ENCODE measurements at regions not wholly inside any gene's neighbourhood (a gene's known extent, or its start where the extent isn't known, plus 50 kb on each side); places are given as distances from the start of the nearest gene placed in this dataset.

DNA sequence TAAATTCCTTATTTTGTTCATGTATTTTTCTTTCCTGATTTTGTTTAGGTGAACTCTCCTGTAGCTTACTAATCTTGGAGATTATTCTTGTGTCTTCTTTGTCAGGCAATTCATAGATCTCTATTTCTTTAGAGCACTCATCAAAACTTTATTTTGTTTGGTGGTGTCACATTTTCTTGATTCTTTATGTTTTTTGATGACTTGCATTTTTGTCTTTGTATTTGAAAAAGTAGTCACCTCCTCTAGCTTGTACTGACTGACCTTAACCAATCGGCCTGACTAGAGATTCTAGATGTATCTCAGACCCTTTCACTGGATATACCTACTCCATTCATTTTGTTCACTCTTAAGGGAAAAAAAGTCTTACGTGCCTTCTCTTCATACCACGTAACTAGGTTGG lies 986.3 kb upstream of the LRRTM1 start (continued):
- no peak for TF ChIP-seq NR2C2 (IDR thresholded peaks at IDR 0.05; ENCODE audit: borderline replicate concordance, control insufficient read depth, insufficient read length, low read depth)
- TF ChIP-seq FOXK2 (IDR thresholded peaks at IDR 0.05), result no peak
- no peak for TF ChIP-seq USF2 (IDR thresholded peaks at IDR 0.05; ENCODE audit: borderline replicate concordance, low read depth, low read length)

- H3K9me3 ChIP-seq (replicated peaks; ENCODE audit: control insufficient read depth, insufficient read depth, low read length), result no peaks in the 10 kb centered on the region
- intact Hi-C loops (cut with micrococcal nuclease; ENCODE audit: unreplicated experiment), result no loop called here
Observed at GRCh38 chr2:81283081-81283480, 978.5 kb upstream of the LRRTM1 start.

More at GRCh38 chr2:81283081-81283480, 978.5 kb upstream of the LRRTM1 start:
- Histone ChIP-seq H2AFZ (ENCODE audit: control insufficient read depth, low read depth, low read length) (no peak overlapping the region), H3K27me3 (replicated peaks in 1 of 2; ENCODE audit: control insufficient read depth in 2 of 2, insufficient read depth in 2 of 2, low read length in 1 of 2) (no peaks in the 10 kb centered on the region), H3K9ac (ENCODE audit: control insufficient read depth, insufficient read depth, low read length) (no peak overlapping the region), H3K27ac (ENCODE audit: control insufficient read depth, insufficient read depth) (no peak overlapping the region), H4K20me1 (ENCODE audit: control insufficient read depth, insufficient read depth) (no peaks in the 10 kb centered on the region), H3K79me2 (ENCODE audit: control insufficient read depth, insufficient read depth, low read length) (no peaks in the 10 kb centered on the region), H3K4me3 (no peak overlapping the region), H3K36me3 (ENCODE audit: control insufficient read depth in 2 of 2, insufficient read depth in 2 of 2, low read length in 1 of 2) (no peaks in the 10 kb centered on the region), H3K4me1 (ENCODE audit: control insufficient read depth, insufficient read depth, low read length) (no peaks in the 10 kb centered on the region), H3K4me2 (ENCODE audit: control insufficient read depth, insufficient read depth) (no peak overlapping the region)
- FAIRE-seq, result no peak
- WGBS (ENCODE audit: insufficient coverage, insufficient replicate concordance, low lambda C conversion rate, missing lambda C conversion rate), result 67% methylated on average over 2 of the region's 2 CpGs
- TF ChIP-seq, protein P1, sequence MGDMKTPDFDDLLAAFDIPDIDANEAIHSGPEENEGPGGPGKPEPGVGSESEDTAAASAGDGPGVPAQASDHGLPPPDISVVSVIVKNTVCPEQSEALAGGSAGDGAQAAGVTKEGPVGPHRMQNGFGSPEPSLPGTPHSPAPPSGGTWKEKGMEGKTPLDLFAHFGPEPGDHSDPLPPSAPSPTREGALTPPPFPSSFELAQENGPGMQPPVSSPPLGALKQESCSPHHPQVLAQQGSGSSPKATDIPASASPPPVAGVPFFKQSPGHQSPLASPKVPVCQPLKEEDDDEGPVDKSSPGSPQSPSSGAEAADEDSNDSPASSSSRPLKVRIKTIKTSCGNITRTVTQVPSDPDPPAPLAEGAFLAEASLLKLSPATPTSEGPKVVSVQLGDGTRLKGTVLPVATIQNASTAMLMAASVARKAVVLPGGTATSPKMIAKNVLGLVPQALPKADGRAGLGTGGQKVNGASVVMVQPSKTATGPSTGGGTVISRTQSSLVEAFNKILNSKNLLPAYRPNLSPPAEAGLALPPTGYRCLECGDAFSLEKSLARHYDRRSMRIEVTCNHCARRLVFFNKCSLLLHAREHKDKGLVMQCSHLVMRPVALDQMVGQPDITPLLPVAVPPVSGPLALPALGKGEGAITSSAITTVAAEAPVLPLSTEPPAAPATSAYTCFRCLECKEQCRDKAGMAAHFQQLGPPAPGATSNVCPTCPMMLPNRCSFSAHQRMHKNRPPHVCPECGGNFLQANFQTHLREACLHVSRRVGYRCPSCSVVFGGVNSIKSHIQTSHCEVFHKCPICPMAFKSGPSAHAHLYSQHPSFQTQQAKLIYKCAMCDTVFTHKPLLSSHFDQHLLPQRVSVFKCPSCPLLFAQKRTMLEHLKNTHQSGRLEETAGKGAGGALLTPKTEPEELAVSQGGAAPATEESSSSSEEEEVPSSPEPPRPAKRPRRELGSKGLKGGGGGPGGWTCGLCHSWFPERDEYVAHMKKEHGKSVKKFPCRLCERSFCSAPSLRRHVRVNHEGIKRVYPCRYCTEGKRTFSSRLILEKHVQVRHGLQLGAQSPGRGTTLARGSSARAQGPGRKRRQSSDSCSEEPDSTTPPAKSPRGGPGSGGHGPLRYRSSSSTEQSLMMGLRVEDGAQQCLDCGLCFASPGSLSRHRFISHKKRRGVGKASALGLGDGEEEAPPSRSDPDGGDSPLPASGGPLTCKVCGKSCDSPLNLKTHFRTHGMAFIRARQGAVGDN (IDR thresholded peaks at IDR 0.05), result no peak
- TF ChIP-seq, protein P2, sequence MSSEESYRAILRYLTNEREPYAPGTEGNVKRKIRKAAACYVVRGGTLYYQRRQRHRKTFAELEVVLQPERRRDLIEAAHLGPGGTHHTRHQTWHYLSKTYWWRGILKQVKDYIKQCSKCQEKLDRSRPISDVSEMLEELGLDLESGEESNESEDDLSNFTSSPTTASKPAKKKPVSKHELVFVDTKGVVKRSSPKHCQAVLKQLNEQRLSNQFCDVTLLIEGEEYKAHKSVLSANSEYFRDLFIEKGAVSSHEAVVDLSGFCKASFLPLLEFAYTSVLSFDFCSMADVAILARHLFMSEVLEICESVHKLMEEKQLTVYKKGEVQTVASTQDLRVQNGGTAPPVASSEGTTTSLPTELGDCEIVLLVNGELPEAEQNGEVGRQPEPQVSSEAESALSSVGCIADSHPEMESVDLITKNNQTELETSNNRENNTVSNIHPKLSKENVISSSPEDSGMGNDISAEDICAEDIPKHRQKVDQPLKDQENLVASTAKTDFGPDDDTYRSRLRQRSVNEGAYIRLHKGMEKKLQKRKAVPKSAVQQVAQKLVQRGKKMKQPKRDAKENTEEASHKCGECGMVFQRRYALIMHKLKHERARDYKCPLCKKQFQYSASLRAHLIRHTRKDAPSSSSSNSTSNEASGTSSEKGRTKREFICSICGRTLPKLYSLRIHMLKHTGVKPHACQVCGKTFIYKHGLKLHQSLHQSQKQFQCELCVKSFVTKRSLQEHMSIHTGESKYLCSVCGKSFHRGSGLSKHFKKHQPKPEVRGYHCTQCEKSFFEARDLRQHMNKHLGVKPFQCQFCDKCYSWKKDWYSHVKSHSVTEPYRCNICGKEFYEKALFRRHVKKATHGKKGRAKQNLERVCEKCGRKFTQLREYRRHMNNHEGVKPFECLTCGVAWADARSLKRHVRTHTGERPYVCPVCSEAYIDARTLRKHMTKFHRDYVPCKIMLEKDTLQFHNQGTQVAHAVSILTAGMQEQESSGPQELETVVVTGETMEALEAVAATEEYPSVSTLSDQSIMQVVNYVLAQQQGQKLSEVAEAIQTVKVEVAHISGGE (CRISPR knock-in tag; IDR thresholded peaks at IDR 0.05), result no peak
- no peak for TF ChIP-seq CHD1 (IDR thresholded peaks at IDR 0.05; ENCODE audit: low read depth, low read length)
- TF ChIP-seq GATAD2B (conservative IDR thresholded peaks at IDR 0.05; ENCODE audit: low read depth), result no peak
- no peak for TF ChIP-seq SMAD5 (IDR thresholded peaks at IDR 0.05; ENCODE audit: low read depth)
- no peak for TF ChIP-seq BHLHE40 (IDR thresholded peaks at IDR 0.05; ENCODE audit: borderline replicate concordance in 1 of 2, low read depth in 2 of 2, low read length in 1 of 2)
- no peak for TF ChIP-seq YY1 (IDR thresholded peaks at IDR 0.05; ENCODE audit: low read depth, low read length)
- TF ChIP-seq, protein P3, sequence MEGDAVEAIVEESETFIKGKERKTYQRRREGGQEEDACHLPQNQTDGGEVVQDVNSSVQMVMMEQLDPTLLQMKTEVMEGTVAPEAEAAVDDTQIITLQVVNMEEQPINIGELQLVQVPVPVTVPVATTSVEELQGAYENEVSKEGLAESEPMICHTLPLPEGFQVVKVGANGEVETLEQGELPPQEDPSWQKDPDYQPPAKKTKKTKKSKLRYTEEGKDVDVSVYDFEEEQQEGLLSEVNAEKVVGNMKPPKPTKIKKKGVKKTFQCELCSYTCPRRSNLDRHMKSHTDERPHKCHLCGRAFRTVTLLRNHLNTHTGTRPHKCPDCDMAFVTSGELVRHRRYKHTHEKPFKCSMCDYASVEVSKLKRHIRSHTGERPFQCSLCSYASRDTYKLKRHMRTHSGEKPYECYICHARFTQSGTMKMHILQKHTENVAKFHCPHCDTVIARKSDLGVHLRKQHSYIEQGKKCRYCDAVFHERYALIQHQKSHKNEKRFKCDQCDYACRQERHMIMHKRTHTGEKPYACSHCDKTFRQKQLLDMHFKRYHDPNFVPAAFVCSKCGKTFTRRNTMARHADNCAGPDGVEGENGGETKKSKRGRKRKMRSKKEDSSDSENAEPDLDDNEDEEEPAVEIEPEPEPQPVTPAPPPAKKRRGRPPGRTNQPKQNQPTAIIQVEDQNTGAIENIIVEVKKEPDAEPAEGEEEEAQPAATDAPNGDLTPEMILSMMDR (IDR thresholded peaks at IDR 0.05 in 2 of 3, conservative IDR thresholded peaks at IDR 0.05 in 1 of 3; ENCODE audit: control insufficient read depth in 2 of 3, extremely low read depth in 1 of 3, insufficient read depth in 1 of 3, low read depth in 3 of 3, low read length in 3 of 3), result no peak
- no peak for TF ChIP-seq GABPA (IDR thresholded peaks at IDR 0.05; ENCODE audit: low read depth)
- ATAC-seq, result no peak
- ChIA-PET CTCF (no interaction called here), POLR2A (no interaction called here), RAD21 (ENCODE audit: unreplicated experiment) (no interaction called here), SMC1A (ENCODE audit: uncharacterized antibody, unreplicated experiment) (interaction anchor here (0.9 kb wide), 1 partner anchor 750 kb away, joined by 3 read pairs; no protein-coding TSS in a partner anchor)
- DNase-seq (ENCODE audit: low read depth, low spot score), result no peak
- in situ Hi-C loops (cut with MboI), result no loop called here
- BruUV-seq (replicated peaks), result no TSS peak
